H9 (cell line): ENCODE measurements at regions not wholly inside any gene's neighbourhood (a gene's known extent, or its start where the extent isn't known, plus 50 kb on each side); places are given as distances from the start of the nearest gene placed in this dataset.
"Not testable (repeated sequence)": the region's sequence is repeated elsewhere in the genome, so short reads cannot be mapped to it uniquely, and the experiment has no call there.

Experiments used
- DNase-seq: peaks from one replicate; pipeline ENCODE4 v3.0.0-alpha.2; 2017
- H2AFZ ChIP-seq: one replicate; pipeline ENCODE4 v1.6.1; 2013; ENCODE audit warnings: mild to moderate bottlenecking, low read length, control low read depth, moderate library complexity
- H2AK5ac ChIP-seq: 2 replicates; pipeline ENCODE4 v1.6.1; 2013; ENCODE audit warnings: low read length, control low read depth, mixed read lengths; ENCODE audit not compliant: insufficient read length
- H2BK120ac ChIP-seq: one replicate; pipeline ENCODE4 v1.6.1; 2013; ENCODE audit warnings: low read depth, mild to moderate bottlenecking, low read length, control low read depth, inconsistent platforms; ENCODE audit not compliant: poor library complexity, severe bottlenecking
- H2BK12ac ChIP-seq: 2 replicates; pipeline ENCODE4 v1.6.1; 2013; ENCODE audit warnings: low read length, control low read depth, mixed read lengths, low read depth; ENCODE audit not compliant: insufficient read length
- H2BK15ac ChIP-seq: 2 replicates; pipeline ENCODE4 v1.6.1; 2013; ENCODE audit warnings: low read depth, low read length, control low read depth
- H2BK20ac ChIP-seq: one replicate; pipeline ENCODE4 v1.6.1; 2013; ENCODE audit warnings: low read depth, mild to moderate bottlenecking, low read length, control low read depth, inconsistent platforms; ENCODE audit not compliant: poor library complexity, severe bottlenecking
- H2BK5ac ChIP-seq: 2 replicates; pipeline ENCODE4 v1.6.1; 2013; ENCODE audit warnings: low read length, control low read depth, mixed read lengths; ENCODE audit not compliant: insufficient read length
- H3K14ac ChIP-seq: 2 replicates; pipeline ENCODE4 v1.6.1; 2013; ENCODE audit warnings: low read length, control low read depth; ENCODE audit not compliant: insufficient read depth
- H3K18ac ChIP-seq: 2 replicates; pipeline ENCODE4 v1.6.1; 2013; ENCODE audit warnings: low read depth, mild to moderate bottlenecking, mixed read lengths, low read length, control low read depth; ENCODE audit not compliant: insufficient read length
- H3K23ac ChIP-seq: 2 replicates; pipeline ENCODE4 v1.6.1; 2013; ENCODE audit warnings: low read length, control low read depth, mixed read lengths, low read depth; ENCODE audit not compliant: insufficient read length
- H3K23me2 ChIP-seq: 2 replicates; pipeline ENCODE4 v1.6.1; 2013; ENCODE audit warnings: low read depth, mild to moderate bottlenecking, mixed read lengths, low read length, control low read depth; ENCODE audit not compliant: insufficient read length, poor library complexity, severe bottlenecking
- H3K27ac ChIP-seq: 2 replicates; pipeline ENCODE4 v1.5.1; 2013; ENCODE audit warnings: low read length, control low read depth, mixed read lengths, low read depth; ENCODE audit not compliant: insufficient read length
- H3K27me3 ChIP-seq: 2 replicates; pipeline ENCODE4 v1.6.1; 2013; ENCODE audit warnings: low read length, control low read depth, inconsistent platforms; ENCODE audit not compliant: insufficient read depth
- H3K4ac ChIP-seq: 2 replicates; pipeline ENCODE4 v1.6.1; 2013; ENCODE audit warnings: low read depth, mild to moderate bottlenecking, control low read depth, inconsistent platforms, low read length, moderate library complexity
- H3K4me1 ChIP-seq: 2 replicates; pipeline ENCODE4 v1.6.1; 2013; ENCODE audit warnings: low read length, control low read depth, inconsistent platforms; ENCODE audit not compliant: insufficient read depth
- H3K4me2 ChIP-seq: 2 replicates; pipeline ENCODE4 v1.6.1; 2013; ENCODE audit warnings: low read length, control low read depth, mixed read lengths; ENCODE audit not compliant: insufficient read length, insufficient read depth
- H3K56ac ChIP-seq: 2 replicates; pipeline ENCODE4 v1.6.1; 2013; ENCODE audit warnings: low read depth, mild to moderate bottlenecking, mixed read lengths, low read length, control low read depth; ENCODE audit not compliant: insufficient read length
- H3K79me1 ChIP-seq: 2 replicates; pipeline ENCODE4 v1.6.1; 2013; ENCODE audit warnings: low read depth, mild to moderate bottlenecking, moderate library complexity, low read length, control low read depth, inconsistent platforms; ENCODE audit not compliant: insufficient read depth, poor library complexity, severe bottlenecking
- H3K79me2 ChIP-seq: 2 replicates; pipeline ENCODE4 v1.6.1; 2013; ENCODE audit warnings: low read length, control low read depth, inconsistent platforms; ENCODE audit not compliant: insufficient read depth
- H3K9ac ChIP-seq: 2 replicates; pipeline ENCODE4 v1.6.1; 2013; ENCODE audit warnings: low read length, control low read depth, mixed read lengths; ENCODE audit not compliant: insufficient read length; ENCODE audit errors: extremely low read depth
- H3K9me3 ChIP-seq: one replicate; pipeline ENCODE4 v1.6.1; 2013; ENCODE audit warnings: low read depth, low read length, inconsistent platforms; ENCODE audit not compliant: control insufficient read depth
- H3T11ph ChIP-seq: one replicate; pipeline ENCODE4 v1.6.1; 2013; ENCODE audit warnings: mild to moderate bottlenecking, low read length, control low read depth, inconsistent platforms
- H4K20me1 ChIP-seq: one replicate; pipeline ENCODE4 v1.6.1; 2013; ENCODE audit not compliant: control insufficient read depth, insufficient read length, insufficient read depth
- H4K5ac ChIP-seq: 2 replicates; pipeline ENCODE4 v1.6.1; 2013; ENCODE audit warnings: low read depth, mild to moderate bottlenecking, mixed read lengths, low read length, control low read depth; ENCODE audit not compliant: insufficient read length
- H4K8ac ChIP-seq: replicated peaks from 2 replicates; pipeline ENCODE4 v1.6.1; 2013; ENCODE audit warnings: low read length, control low read depth, mixed read lengths, low read depth; ENCODE audit not compliant: insufficient read length
- H4K91ac ChIP-seq: 2 replicates; pipeline ENCODE4 v1.6.1; 2013; ENCODE audit warnings: low read depth, mild to moderate bottlenecking, moderate library complexity, mixed read lengths, low read length, control low read depth; ENCODE audit not compliant: insufficient read length
- H3K27ac Mint-ChIP-seq, 3 experiments: 2 replicates in 2 of 3; 3 replicates in 1 of 3; pipeline ENCODE4 v1.8.0; 2020 to 2021; ENCODE audit warnings: mixed read lengths in 3 of 3, mild to moderate bottlenecking in 1 of 3, moderate library complexity in 1 of 3
- H3K27me3 Mint-ChIP-seq: 2 replicates; pipeline ENCODE4 v1.8.0; 2021; ENCODE audit warnings: low read depth, mild to moderate bottlenecking, moderate library complexity, mixed read lengths
- H3K36me3 Mint-ChIP-seq, 3 experiments: 2 replicates in 2 of 3; 3 replicates in 1 of 3; pipeline ENCODE4 v1.8.0; 2020 to 2021; ENCODE audit warnings: low read depth in 3 of 3, mixed read lengths in 3 of 3; ENCODE audit not compliant: insufficient read depth in 1 of 3
- H3K4me1 Mint-ChIP-seq, 2 experiments: 2 replicates each; pipeline ENCODE4 v1.8.0; 2020; ENCODE audit warnings: mixed read lengths in 2 of 2
- H3K4me3 Mint-ChIP-seq, 2 experiments: 2 replicates in 1 of 2; 3 replicates in 1 of 2; pipeline ENCODE4 v1.8.0; 2020 to 2021; ENCODE audit warnings: mild to moderate bottlenecking in 2 of 2, mixed read lengths in 2 of 2, moderate library complexity in 1 of 2
- H3K9me3 Mint-ChIP-seq, 2 experiments: 2 replicates in 1 of 2; 3 replicates in 1 of 2; pipeline ENCODE4 v1.8.0; 2020; ENCODE audit warnings: mild to moderate bottlenecking in 2 of 2, mixed read lengths in 2 of 2, moderate library complexity in 1 of 2
- WGBS: extraction: QIAGEN DNeasy Blood & Tissue Kit; methylation state at CpG from one replicate; pipeline ENCODE4 v1.1.7; 2013; ENCODE audit warnings: missing lambda C conversion rate, low lambda C conversion rate, mixed read lengths; ENCODE audit not compliant: insufficient read length; ENCODE audit errors: extremely low coverage; 5-methylcytosine and 5-hydroxymethylcytosine counted together

GRCh38 chr1:242912855-242913254 lies 342.2 kb downstream of the CEP170 start:
- not testable (repeated sequence) for H3K4me3 Mint-ChIP-seq, H2AFZ ChIP-seq, H3K9me3 Mint-ChIP-seq, H2BK20ac ChIP-seq, H3K27ac ChIP-seq, H3K27ac Mint-ChIP-seq, H3K4me2 ChIP-seq, DNase-seq, H4K8ac ChIP-seq, H3K36me3 Mint-ChIP-seq, H3K27me3 Mint-ChIP-seq, H2AK5ac ChIP-seq, H3K23ac ChIP-seq, H3K79me2 ChIP-seq, H3K56ac ChIP-seq, H3K23me2 ChIP-seq, H3K9me3 ChIP-seq, H3K18ac ChIP-seq, H4K20me1 ChIP-seq, H2BK15ac ChIP-seq, H3K79me1 ChIP-seq, H3K4me1 ChIP-seq, H3K9ac ChIP-seq, H3K4me1 Mint-ChIP-seq, H4K91ac ChIP-seq, H3K27me3 ChIP-seq, H3K14ac ChIP-seq, H3K4ac ChIP-seq, H2BK12ac ChIP-seq, H2BK5ac ChIP-seq, H4K5ac ChIP-seq, H2BK120ac ChIP-seq, H3T11ph ChIP-seq
- no CpG with 5 or more reads among the region's 1 CpG for WGBS

- H2BK120ac ChIP-seq, H3K27ac Mint-ChIP-seq, H3K14ac ChIP-seq, H3K27ac ChIP-seq, H3K4me1 ChIP-seq, H3K79me1 ChIP-seq, H3T11ph ChIP-seq, H3K4me3 Mint-ChIP-seq, H3K36me3 Mint-ChIP-seq, DNase-seq, H4K5ac ChIP-seq, H3K23me2 ChIP-seq, H3K79me2 ChIP-seq, H2BK15ac ChIP-seq, H2BK20ac ChIP-seq, H3K4me2 ChIP-seq, H3K9ac ChIP-seq, H2BK12ac ChIP-seq, H3K56ac ChIP-seq, H3K4me1 Mint-ChIP-seq, H3K4ac ChIP-seq, H2BK5ac ChIP-seq, H4K8ac ChIP-seq, H3K27me3 Mint-ChIP-seq, H2AFZ ChIP-seq, H3K9me3 ChIP-seq, H3K9me3 Mint-ChIP-seq, H4K91ac ChIP-seq, H3K23ac ChIP-seq, H3K18ac ChIP-seq, H2AK5ac ChIP-seq, H3K27me3 ChIP-seq, H4K20me1 ChIP-seq: not testable (repeated sequence)
- no CpG with 5 or more reads among the region's 2 CpGs for WGBS
Measured at GRCh38 chr1:242900558-242900957, 354.5 kb downstream of the CEP170 start.
